ENCODE measurements at regions not wholly inside any gene's neighbourhood (a gene's known extent, or its start where the extent isn't known, plus 50 kb on each side); places are given as distances from the start of the nearest gene placed in this dataset.

DNA sequence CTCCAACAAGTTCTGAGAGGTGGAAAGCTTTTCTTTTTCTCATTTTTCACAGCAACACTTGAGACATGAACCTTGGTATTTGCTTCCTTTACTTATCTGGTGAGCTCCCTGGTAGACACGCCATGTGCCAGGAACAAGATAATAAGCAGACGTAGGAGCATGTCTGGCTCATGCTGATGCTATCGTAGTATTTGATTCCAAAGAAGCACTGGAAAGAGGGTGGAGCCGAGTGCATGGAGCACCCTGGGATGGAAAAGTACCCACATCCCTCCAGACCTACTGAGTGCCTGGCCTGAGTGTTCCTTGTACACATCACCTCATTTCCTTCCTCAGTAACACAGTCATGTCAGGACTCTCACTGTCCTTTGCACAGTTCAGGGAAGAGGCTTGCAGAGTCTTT, 231.0 kb downstream of the CBLN1 start:
- TF ChIP-seq, protein P1, sequence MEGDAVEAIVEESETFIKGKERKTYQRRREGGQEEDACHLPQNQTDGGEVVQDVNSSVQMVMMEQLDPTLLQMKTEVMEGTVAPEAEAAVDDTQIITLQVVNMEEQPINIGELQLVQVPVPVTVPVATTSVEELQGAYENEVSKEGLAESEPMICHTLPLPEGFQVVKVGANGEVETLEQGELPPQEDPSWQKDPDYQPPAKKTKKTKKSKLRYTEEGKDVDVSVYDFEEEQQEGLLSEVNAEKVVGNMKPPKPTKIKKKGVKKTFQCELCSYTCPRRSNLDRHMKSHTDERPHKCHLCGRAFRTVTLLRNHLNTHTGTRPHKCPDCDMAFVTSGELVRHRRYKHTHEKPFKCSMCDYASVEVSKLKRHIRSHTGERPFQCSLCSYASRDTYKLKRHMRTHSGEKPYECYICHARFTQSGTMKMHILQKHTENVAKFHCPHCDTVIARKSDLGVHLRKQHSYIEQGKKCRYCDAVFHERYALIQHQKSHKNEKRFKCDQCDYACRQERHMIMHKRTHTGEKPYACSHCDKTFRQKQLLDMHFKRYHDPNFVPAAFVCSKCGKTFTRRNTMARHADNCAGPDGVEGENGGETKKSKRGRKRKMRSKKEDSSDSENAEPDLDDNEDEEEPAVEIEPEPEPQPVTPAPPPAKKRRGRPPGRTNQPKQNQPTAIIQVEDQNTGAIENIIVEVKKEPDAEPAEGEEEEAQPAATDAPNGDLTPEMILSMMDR (IDR thresholded peaks at IDR 0.05): no peak
- TF ChIP-seq POLR2A (IDR thresholded peaks at IDR 0.05): no peak

All from esophagus squamous epithelium (tissue), 4 donors.